ENCODE measurements at regions not wholly inside any gene's neighbourhood (a gene's known extent, or its start where the extent isn't known, plus 50 kb on each side); places are given as distances from the start of the nearest gene placed in this dataset.

GRCh38 chr2:147331790-147332419 is 512.9 kb upstream of the ACVR2A start:
- DNase-seq: peak in 13 of 14 experiments; percentile 4 to 69 (median 43)
- CTCF ChIA-PET: interaction anchor here (1.0 to 1.7 kb wide), 6 partner anchors 28 to 578 kb away, joined by 3 to 6 read pairs (median 3); no protein-coding TSS in a partner anchor
- no peak overlapping the region for H3K27ac Mint-ChIP-seq

GRCh38 chr2:147330925-147331324 is 513.9 kb upstream of the ACVR2A start:
- Mint-ChIP-seq H3K4me1 (ENCODE audit: low read depth) (peaks cover 19% of the 10 kb centered on the region), H3K4me3 (no peak overlapping the region), H3K27ac (no peak overlapping the region), H3K27me3 (peaks cover 5% of the 10 kb centered on the region), H3K9me3 (no peaks in the 10 kb centered on the region), H3K36me3 (ENCODE audit: low read depth) (no peaks in the 10 kb centered on the region)
- H3K27ac ChIP-seq (ENCODE audit: low read depth in 1 of 2, low read length in 2 of 2): no peak overlapping the region
- no peaks in the 10 kb centered on the region for H3K27me3 ChIP-seq (ENCODE audit: control insufficient read depth in 1 of 2, insufficient read depth in 2 of 2, low read length in 2 of 2)
- CTCF ChIA-PET: interaction anchor here (0.7 to 1.7 kb wide), 4 partner anchors 44 to 286 kb away, joined by 3 to 6 read pairs (median 4); no protein-coding TSS in a partner anchor
- DNase-seq (no peak), ATAC-seq (ENCODE audit: poor library complexity) (no peak)
- no peaks in the 10 kb centered on the region for H3K9me3 ChIP-seq (ENCODE audit: control insufficient read depth in 1 of 2, insufficient read depth in 1 of 2, low read length in 2 of 2)
- H3K4me1 ChIP-seq (ENCODE audit: insufficient read depth, low read length): no peaks in the 10 kb centered on the region
- TF ChIP-seq CTCF (IDR thresholded peaks at IDR 0.05): no peak
- intact Hi-C loops (cut with DNase I, micrococcal nuclease): loop anchor here (5.0 kb wide), 3 partner anchors 39 to 576 kb away; no protein-coding TSS in a partner anchor
- no peak overlapping the region for H3K4me3 ChIP-seq (ENCODE audit: low read length)
- H3K36me3 ChIP-seq (ENCODE audit: insufficient read depth, low read length): no peaks in the 10 kb centered on the region
- POLR2A ChIA-PET: no interaction called here

More at GRCh38 chr2:147331790-147332419, 512.9 kb upstream of the ACVR2A start:
- Histone ChIP-seq H3K4me3 (ENCODE audit: low read length) (no peak overlapping the region), H3K36me3 (ENCODE audit: insufficient read depth, low read length) (no peaks in the 10 kb centered on the region), H3K9me3 (ENCODE audit: control insufficient read depth in 1 of 2, insufficient read depth in 1 of 2, low read length in 2 of 2) (no peaks in the 10 kb centered on the region), H3K27me3 (ENCODE audit: control insufficient read depth in 1 of 2, insufficient read depth in 2 of 2, low read length in 2 of 2) (no peaks in the 10 kb centered on the region), H3K27ac (ENCODE audit: low read depth in 1 of 2, low read length in 2 of 2) (no peak overlapping the region), H3K4me1 (ENCODE audit: insufficient read depth, low read length) (no peaks in the 10 kb centered on the region)
- POLR2A ChIA-PET: interaction anchor here (0.6 kb wide), 1 partner anchor 1177 kb away, joined by 3 read pairs; no protein-coding TSS in a partner anchor
- peaks cover 5% of the 10 kb centered on the region for H3K27me3 Mint-ChIP-seq
- TF ChIP-seq CTCF (IDR thresholded peaks at IDR 0.05): peak; percentile 47
- H3K4me3 Mint-ChIP-seq: no peak overlapping the region
- ATAC-seq (ENCODE audit: poor library complexity): peak; percentile 41
- H3K9me3 Mint-ChIP-seq: no peaks in the 10 kb centered on the region
- intact Hi-C loops (cut with DNase I, micrococcal nuclease): loop anchor here (5.0 kb wide), 3 partner anchors 40 to 575 kb away; no protein-coding TSS in a partner anchor
- peaks cover 13% of the 10 kb centered on the region for H3K4me1 Mint-ChIP-seq (ENCODE audit: low read depth)
- H3K36me3 Mint-ChIP-seq (ENCODE audit: low read depth): no peaks in the 10 kb centered on the region

- peak overlapping the region; percentile 62 for H3K4me3 Mint-ChIP-seq
- no peaks in the 10 kb centered on the region for H3K9me3 Mint-ChIP-seq
- TF ChIP-seq CTCF (IDR thresholded peaks at IDR 0.05): no peak
- Histone ChIP-seq H3K27ac (ENCODE audit: low read depth in 1 of 2, low read length in 2 of 2) (no peak overlapping the region), H3K27me3 (ENCODE audit: control insufficient read depth in 1 of 2, insufficient read depth in 2 of 2, low read length in 2 of 2) (no peaks in the 10 kb centered on the region), H3K4me3 (ENCODE audit: low read length) (no peak overlapping the region), H3K9me3 (ENCODE audit: control insufficient read depth in 1 of 2, insufficient read depth in 1 of 2, low read length in 2 of 2) (no peaks in the 10 kb centered on the region), H3K4me1 (ENCODE audit: insufficient read depth, low read length) (no peaks in the 10 kb centered on the region), H3K36me3 (ENCODE audit: insufficient read depth, low read length) (no peaks in the 10 kb centered on the region)
- DNase-seq (peak in 4 of 14 experiments; percentile 12 to 24 (median 16)), ATAC-seq (ENCODE audit: poor library complexity) (no peak)
- CTCF ChIA-PET: no interaction called here
- H3K36me3 Mint-ChIP-seq (ENCODE audit: low read depth): no peaks in the 10 kb centered on the region
- POLR2A ChIA-PET: no interaction called here
- peaks cover 20% of the 10 kb centered on the region for H3K4me1 Mint-ChIP-seq (ENCODE audit: low read depth)
- no peak overlapping the region for H3K27ac Mint-ChIP-seq
- no peaks in the 10 kb centered on the region for H3K27me3 Mint-ChIP-seq
- intact Hi-C loops (cut with DNase I, micrococcal nuclease): loop anchor here in 1 of 2 experiments (5.0 kb wide), 1 partner anchor 35 kb away; no protein-coding TSS in a partner anchor
Measured at GRCh38 chr2:147327613-147328012, 517.2 kb upstream of the ACVR2A start.
